Calu3 (cell line): ENCODE measurements at regions not wholly inside any gene's neighbourhood (a gene's known extent, or its start where the extent isn't known, plus 50 kb on each side); places are given as distances from the start of the nearest gene placed in this dataset.

Experiments used
- BruUV-seq: library from RNA; stranded (reverse); fragments of 400-500 nt; replicated peaks from 2 replicates; lab custom pipeline; 2021; lab: Mats Ljungman, UMichigan
- CTCF ChIA-PET: fragments of 300-600 bp; sonication (Branson Sonifier 250); formaldehyde crosslinking; loops from one replicate; lab custom pipeline; 2022; ENCODE audit warnings: antibody characterized with exemption; lab: Charles Lee
- DNase-seq: peaks from one replicate; pipeline ENCODE4 v3.0.0; 2022
- H3K27ac Mint-ChIP-seq: one replicate; pipeline ENCODE4 v1.8.0; 2022; ENCODE audit warnings: mixed read lengths; ENCODE audit not compliant: unreplicated experiment
- H3K27me3 Mint-ChIP-seq: one replicate; pipeline ENCODE4 v1.8.0; 2022; ENCODE audit warnings: mixed read lengths; ENCODE audit not compliant: unreplicated experiment
- H3K36me3 Mint-ChIP-seq: one replicate; pipeline ENCODE4 v1.8.0; 2022; ENCODE audit warnings: mild to moderate bottlenecking, moderate library complexity, mixed read lengths; ENCODE audit not compliant: insufficient read depth, unreplicated experiment
- H3K4me1 Mint-ChIP-seq: one replicate; pipeline ENCODE4 v1.8.0; 2022; ENCODE audit warnings: mild to moderate bottlenecking, low read depth, mixed read lengths; ENCODE audit not compliant: unreplicated experiment
- H3K4me3 Mint-ChIP-seq: one replicate; pipeline ENCODE4 v1.8.0; 2022; ENCODE audit warnings: mild to moderate bottlenecking, low read depth, moderate library complexity, mixed read lengths; ENCODE audit not compliant: unreplicated experiment
- H3K9me3 Mint-ChIP-seq: one replicate; pipeline ENCODE4 v1.8.0; 2022; ENCODE audit warnings: low read depth, mixed read lengths; ENCODE audit not compliant: unreplicated experiment
- CTCF ChIP-seq: fragments of 200-600 bp; IDR thresholded peaks from one replicate; pipeline ENCODE4 v1.8.0; 2022; ENCODE audit warnings: antibody characterized with exemption; ENCODE audit not compliant: unreplicated experiment
- intact Hi-C: fragments of 100-400 bp; cut with micrococcal nuclease; formaldehyde crosslinking; loops from one replicate; pipeline ENCODE4 v1.10.0; 2022; ENCODE audit not compliant: unreplicated experiment

- Mint-ChIP-seq H3K36me3 (no peaks in the 10 kb centered on the region), H3K4me1 (peaks cover 17% of the 10 kb centered on the region), H3K4me3 (no peak overlapping the region), H3K27me3 (no peaks in the 10 kb centered on the region), H3K27ac (no peak overlapping the region), H3K9me3 (no peaks in the 10 kb centered on the region)
- intact Hi-C loops: no loop called here
- DNase-seq: no peak
- CTCF ChIA-PET: no interaction called here
- TF ChIP-seq CTCF: no peak
- no TSS peak for BruUV-seq
These were observed 384.0 kb upstream of the TMEFF2 start for GRCh38 chr2:192578780-192579179.

GRCh38 chr2:192577706-192578105 lies 383.0 kb upstream of the TMEFF2 start:
- Mint-ChIP-seq H3K4me1 (peaks cover 17% of the 10 kb centered on the region), H3K4me3 (no peak overlapping the region), H3K27ac (no peak overlapping the region), H3K9me3 (no peaks in the 10 kb centered on the region), H3K27me3 (no peaks in the 10 kb centered on the region), H3K36me3 (no peaks in the 10 kb centered on the region)
- CTCF ChIA-PET: interaction anchor here (0.5 kb wide), 1 partner anchor 56 kb away, joined by 3 read pairs; no protein-coding TSS in a partner anchor
- no TSS peak for BruUV-seq
- no peak for TF ChIP-seq CTCF
- DNase-seq: no peak
- intact Hi-C loops: no loop called here

GRCh38 chr2:192574552-192574951 lies 379.8 kb upstream of the TMEFF2 start:
- intact Hi-C loops: no loop called here
- no TSS peak for BruUV-seq
- CTCF ChIA-PET: no interaction called here
- H3K9me3 Mint-ChIP-seq: no peaks in the 10 kb centered on the region
- peaks cover 9% of the 10 kb centered on the region for H3K4me1 Mint-ChIP-seq
- no peak overlapping the region for H3K27ac Mint-ChIP-seq
- H3K4me3 Mint-ChIP-seq: no peak overlapping the region
- DNase-seq: no peak
- H3K36me3 Mint-ChIP-seq: no peaks in the 10 kb centered on the region
- TF ChIP-seq CTCF: no peak
- H3K27me3 Mint-ChIP-seq: no peaks in the 10 kb centered on the region

- H3K9me3 Mint-ChIP-seq: no peaks in the 10 kb centered on the region
- BruUV-seq: no TSS peak
- H3K4me3 Mint-ChIP-seq: no peak overlapping the region
- intact Hi-C loops: no loop called here
- H3K27ac Mint-ChIP-seq: no peak overlapping the region
- no peaks in the 10 kb centered on the region for H3K36me3 Mint-ChIP-seq
- CTCF ChIA-PET: no interaction called here
- no peaks in the 10 kb centered on the region for H3K27me3 Mint-ChIP-seq
- no peaks in the 10 kb centered on the region for H3K4me1 Mint-ChIP-seq
- no peak for DNase-seq
- no peak for TF ChIP-seq CTCF
These were observed 376.9 kb upstream of the TMEFF2 start for GRCh38 chr2:192571636-192572035.

- DNase-seq: no peak
- Mint-ChIP-seq H3K4me3 (no peak overlapping the region), H3K36me3 (no peaks in the 10 kb centered on the region), H3K4me1 (no peaks in the 10 kb centered on the region), H3K9me3 (no peaks in the 10 kb centered on the region), H3K27me3 (no peaks in the 10 kb centered on the region), H3K27ac (no peak overlapping the region)
- intact Hi-C loops: no loop called here
- BruUV-seq: no TSS peak
- CTCF ChIA-PET: no interaction called here
- TF ChIP-seq CTCF: no peak
These were observed 376.1 kb upstream of the TMEFF2 start for GRCh38 chr2:192570788-192571187.
